Effector memory CD8-positive, alpha-beta T cell (primary cell): ENCODE measurements at regions not wholly inside any gene's neighbourhood (a gene's known extent, or its start where the extent isn't known, plus 50 kb on each side); places are given as distances from the start of the nearest gene placed in this dataset.

Experiments used
- ATAC-seq: fragments of 150-1000 bp; cut with Tn5 transposase; replicated peaks from 2 replicates; pipeline ENCODE4 v1.10.0; 2021; ENCODE audit warnings: mild to moderate bottlenecking, moderate library complexity
- DNase-seq, 3 experiments: peaks; one replicate each; pipeline ENCODE4 v3.0.0; 2021
- H3K27ac Mint-ChIP-seq, 2 donors: one replicate each; pipeline ENCODE4 v1.8.0; 2022; ENCODE audit warnings: mild to moderate bottlenecking in 2 of 2, mixed read lengths in 2 of 2, moderate library complexity in 2 of 2
- H3K27me3 Mint-ChIP-seq, 2 donors: one replicate each; pipeline ENCODE4 v1.8.0; 2022; ENCODE audit warnings: mixed read lengths in 2 of 2
- H3K36me3 Mint-ChIP-seq: one replicate; pipeline ENCODE4 v1.8.0; 2022; ENCODE audit warnings: mild to moderate bottlenecking, moderate library complexity, mixed read lengths; ENCODE audit not compliant: insufficient read depth
- H3K4me1 Mint-ChIP-seq, 2 donors: one replicate each; pipeline ENCODE4 v1.8.0; 2022; ENCODE audit warnings: low read depth in 2 of 2, mixed read lengths in 2 of 2
- H3K4me3 Mint-ChIP-seq, 2 donors: one replicate each; pipeline ENCODE4 v1.8.0; 2022; ENCODE audit warnings: mild to moderate bottlenecking in 2 of 2, mixed read lengths in 2 of 2, moderate library complexity in 2 of 2
- H3K9me3 Mint-ChIP-seq, 2 donors: one replicate each; pipeline ENCODE4 v1.8.0; 2022; ENCODE audit warnings: mixed read lengths in 2 of 2

GRCh38 chr1:193365966-193366365 lies 179.6 kb upstream of the B3GALT2 start:
- ATAC-seq: no peak
- Mint-ChIP-seq H3K36me3 (no peaks in the 10 kb centered on the region), H3K27me3 (peaks cover 0 to 7% of the 10 kb centered on the region in 2 donors), H3K9me3 (no peaks in the 10 kb centered on the region), H3K27ac (no peak overlapping the region), H3K4me1 (peaks cover 5 to 8% of the 10 kb centered on the region in 2 donors), H3K4me3 (no peak overlapping the region)
- DNase-seq: no peak

- no peaks in the 10 kb centered on the region for H3K9me3 Mint-ChIP-seq
Measured at GRCh38 chr1:193359631-193360030, 173.2 kb upstream of the B3GALT2 start.

GRCh38 chr1:193358419-193358818 lies 172.0 kb upstream of the B3GALT2 start:
- Mint-ChIP-seq H3K27me3 (peaks cover 0 to 25% of the 10 kb centered on the region in 2 donors), H3K4me3 (no peak overlapping the region), H3K4me1 (no peaks in the 10 kb centered on the region), H3K36me3 (no peaks in the 10 kb centered on the region), H3K9me3 (no peaks in the 10 kb centered on the region), H3K27ac (no peak overlapping the region)
- DNase-seq (no peak), ATAC-seq (no peak)

More at GRCh38 chr1:193359631-193360030, 173.2 kb upstream of the B3GALT2 start:
- Mint-ChIP-seq H3K4me3 (no peak overlapping the region), H3K36me3 (no peaks in the 10 kb centered on the region), H3K4me1 (no peaks in the 10 kb centered on the region), H3K27me3 (peaks cover 0 to 23% of the 10 kb centered on the region in 2 donors), H3K27ac (no peak overlapping the region)
- ATAC-seq: no peak
- DNase-seq: no peak

GRCh38 chr1:193356249-193356648 lies 169.8 kb upstream of the B3GALT2 start:
- peaks cover 0 to 20% of the 10 kb centered on the region in 2 donors for H3K27me3 Mint-ChIP-seq
- no peak overlapping the region for H3K27ac Mint-ChIP-seq
- no peak for DNase-seq
- no peaks in the 10 kb centered on the region for H3K9me3 Mint-ChIP-seq
- H3K36me3 Mint-ChIP-seq: no peaks in the 10 kb centered on the region
- ATAC-seq: no peak
- no peaks in the 10 kb centered on the region for H3K4me1 Mint-ChIP-seq
- no peak overlapping the region for H3K4me3 Mint-ChIP-seq

- DNase-seq (no peak), ATAC-seq (no peak)
- H3K27ac Mint-ChIP-seq: no peak overlapping the region
- no peak overlapping the region for H3K4me3 Mint-ChIP-seq
- peaks cover 0 to 20% of the 10 kb centered on the region in 2 donors for H3K27me3 Mint-ChIP-seq
- no peaks in the 10 kb centered on the region for H3K36me3 Mint-ChIP-seq
- no peaks in the 10 kb centered on the region for H3K9me3 Mint-ChIP-seq
- no peaks in the 10 kb centered on the region for H3K4me1 Mint-ChIP-seq
Measured at GRCh38 chr1:193355626-193356025, 169.2 kb upstream of the B3GALT2 start.

GRCh38 chr1:193355178-193355577 lies 168.8 kb upstream of the B3GALT2 start:
- no peaks in the 10 kb centered on the region for H3K4me1 Mint-ChIP-seq
- DNase-seq (no peak), ATAC-seq (no peak)
- H3K27me3 Mint-ChIP-seq: peaks cover 0 to 20% of the 10 kb centered on the region in 2 donors
- H3K4me3 Mint-ChIP-seq: no peak overlapping the region
- no peaks in the 10 kb centered on the region for H3K9me3 Mint-ChIP-seq
- H3K27ac Mint-ChIP-seq: no peak overlapping the region
- no peaks in the 10 kb centered on the region for H3K36me3 Mint-ChIP-seq

GRCh38 chr1:193348769-193349535 lies 162.5 kb upstream of the B3GALT2 start:
- Mint-ChIP-seq H3K27me3 (peaks cover 0 to 4% of the 10 kb centered on the region in 2 donors), H3K27ac (no peak overlapping the region), H3K4me1 (no peaks in the 10 kb centered on the region), H3K4me3 (no peak overlapping the region), H3K9me3 (no peaks in the 10 kb centered on the region), H3K36me3 (no peaks in the 10 kb centered on the region)
- no peak for DNase-seq
- ATAC-seq: no peak

GRCh38 chr1:193348091-193348768 lies 161.8 kb upstream of the B3GALT2 start:
- no peak for ATAC-seq

GRCh38 chr1:193346085-193346484 lies 159.7 kb upstream of the B3GALT2 start:
- H3K27me3 Mint-ChIP-seq: no peaks in the 10 kb centered on the region
- DNase-seq (no peak), ATAC-seq (no peak)
- H3K9me3 Mint-ChIP-seq: no peaks in the 10 kb centered on the region
- H3K4me1 Mint-ChIP-seq: no peaks in the 10 kb centered on the region
- no peak overlapping the region for H3K4me3 Mint-ChIP-seq
- no peak overlapping the region for H3K27ac Mint-ChIP-seq
- H3K36me3 Mint-ChIP-seq: no peaks in the 10 kb centered on the region

More at GRCh38 chr1:193348091-193348768, 161.8 kb upstream of the B3GALT2 start:
- Mint-ChIP-seq H3K9me3 (no peaks in the 10 kb centered on the region), H3K4me1 (no peaks in the 10 kb centered on the region), H3K27me3 (peaks cover 0 to under 1% of the 10 kb centered on the region in 2 donors), H3K27ac (no peak overlapping the region), H3K36me3 (no peaks in the 10 kb centered on the region), H3K4me3 (no peak overlapping the region)
- DNase-seq: no peak

GRCh38 chr1:193342811-193343210 lies 156.4 kb upstream of the B3GALT2 start:
- no peak overlapping the region for H3K27ac Mint-ChIP-seq
- no peaks in the 10 kb centered on the region for H3K4me1 Mint-ChIP-seq
- no peaks in the 10 kb centered on the region for H3K9me3 Mint-ChIP-seq
- no peak overlapping the region for H3K4me3 Mint-ChIP-seq
- no peak for ATAC-seq
- DNase-seq: no peak
- no peaks in the 10 kb centered on the region for H3K36me3 Mint-ChIP-seq
- H3K27me3 Mint-ChIP-seq: no peaks in the 10 kb centered on the region

GRCh38 chr1:193340331-193340730 lies 153.9 kb upstream of the B3GALT2 start:
- no peaks in the 10 kb centered on the region for H3K27me3 Mint-ChIP-seq
- ATAC-seq: no peak
- H3K36me3 Mint-ChIP-seq: no peaks in the 10 kb centered on the region
- no peak overlapping the region for H3K27ac Mint-ChIP-seq
- H3K4me3 Mint-ChIP-seq: no peak overlapping the region
- H3K9me3 Mint-ChIP-seq: no peaks in the 10 kb centered on the region
- no peaks in the 10 kb centered on the region for H3K4me1 Mint-ChIP-seq
- no peak for DNase-seq

GRCh38 chr1:193339401-193339800 lies 153.0 kb upstream of the B3GALT2 start:
- DNase-seq (no peak), ATAC-seq (no peak)
- Mint-ChIP-seq H3K36me3 (no peaks in the 10 kb centered on the region), H3K4me3 (no peak overlapping the region), H3K27me3 (no peaks in the 10 kb centered on the region), H3K4me1 (no peaks in the 10 kb centered on the region), H3K9me3 (peaks cover 0 to 2% of the 10 kb centered on the region in 2 donors), H3K27ac (no peak overlapping the region)

GRCh38 chr1:193338194-193338593 lies 151.8 kb upstream of the B3GALT2 start:
- DNase-seq (no peak), ATAC-seq (no peak)
- Mint-ChIP-seq H3K36me3 (no peaks in the 10 kb centered on the region), H3K4me3 (no peak overlapping the region), H3K27me3 (no peaks in the 10 kb centered on the region), H3K9me3 (peaks cover 0 to 2% of the 10 kb centered on the region in 2 donors), H3K27ac (no peak overlapping the region), H3K4me1 (no peaks in the 10 kb centered on the region)

GRCh38 chr1:193335806-193336428 lies 149.5 kb upstream of the B3GALT2 start:
- no peak for DNase-seq
- Mint-ChIP-seq H3K9me3 (peaks cover 5 to 11% of the 10 kb centered on the region in 2 donors), H3K27ac (no peak overlapping the region), H3K27me3 (no peaks in the 10 kb centered on the region), H3K4me1 (no peaks in the 10 kb centered on the region), H3K4me3 (no peak overlapping the region), H3K36me3 (no peaks in the 10 kb centered on the region)
- no peak for ATAC-seq
